ENCODE measurements at regions not wholly inside any gene's neighbourhood (a gene's known extent, or its start where the extent isn't known, plus 50 kb on each side); places are given as distances from the start of the nearest gene placed in this dataset.

GRCh38 chr11:80873310-80873999, 1432.6 kb upstream of the TENM4 start:
- H3K27me3 ChIP-seq (ENCODE audit: control insufficient read depth in 4 of 4, insufficient read depth in 4 of 4, low read length in 3 of 4) = peaks cover 0 to 2% (median 0%) of the 10 kb centered on the region in 4 donors
- H3K36me3 ChIP-seq (ENCODE audit: control insufficient read depth in 4 of 4, insufficient read depth in 3 of 4, low read depth in 1 of 4, low read length in 3 of 4) = no peaks in the 10 kb centered on the region
- TF ChIP-seq TAF1 (conservative IDR thresholded peaks at IDR 0.05) = no peak
- TF ChIP-seq FOXA1 (IDR thresholded peaks at IDR 0.05) = no peak
- TF ChIP-seq HNF4G (IDR thresholded peaks at IDR 0.05) = no peak
- TF ChIP-seq HNF4A (conservative IDR thresholded peaks at IDR 0.05) = no peak
- no peak for TF ChIP-seq RXRA (IDR thresholded peaks at IDR 0.05)
- TF ChIP-seq CTCF (IDR thresholded peaks at IDR 0.05; ENCODE audit: low read depth, low read length, missing input control) = no peak
- no peak for TF ChIP-seq JUND (IDR thresholded peaks at IDR 0.05)
- TF ChIP-seq EGR1 (IDR thresholded peaks at IDR 0.05; ENCODE audit: low read depth in 2 of 2) = no peak
- no peak for TF ChIP-seq GABPA (IDR thresholded peaks at IDR 0.05 in 1 of 2, conservative IDR thresholded peaks at IDR 0.05 in 1 of 2)
- TF ChIP-seq ATF3 (IDR thresholded peaks at IDR 0.05) = no peak
- TF ChIP-seq FOXA2 (IDR thresholded peaks at IDR 0.05) = no peak
- TF ChIP-seq YY1 (IDR thresholded peaks at IDR 0.05) = no peak
- no peak for DNase-seq (ENCODE audit: low spot score)
- H3K4me1 ChIP-seq (ENCODE audit: control insufficient read depth in 4 of 4, insufficient read depth in 4 of 4, low read length in 3 of 4) = no peaks in the 10 kb centered on the region
- no peaks in the 10 kb centered on the region for H3K9me3 ChIP-seq (ENCODE audit: control insufficient read depth in 4 of 4, low read length in 3 of 4)
- WGBS = 60% methylated on average over 6 of the region's 6 CpGs
- H3K27ac ChIP-seq (ENCODE audit: low read depth in 1 of 2, low read length in 2 of 2) = no peak overlapping the region
- no peak overlapping the region for H3K9ac ChIP-seq (ENCODE audit: low read depth in 1 of 2, low read length in 2 of 2)
- no peak overlapping the region for H3K4me3 ChIP-seq (ENCODE audit: low read depth in 1 of 3, low read length in 3 of 3)

- no peaks in the 10 kb centered on the region for H3K36me3 ChIP-seq (ENCODE audit: control insufficient read depth in 4 of 4, insufficient read depth in 3 of 4, low read depth in 1 of 4, low read length in 3 of 4)
- no peak overlapping the region for H3K4me3 ChIP-seq (ENCODE audit: low read depth in 1 of 3, low read length in 3 of 3)
- TF ChIP-seq MAX (IDR thresholded peaks at IDR 0.05) (no peak), JUND (IDR thresholded peaks at IDR 0.05) (no peak), FOXA2 (IDR thresholded peaks at IDR 0.05) (no peak), SP1 (IDR thresholded peaks at IDR 0.05) (no peak), REST (IDR thresholded peaks at IDR 0.05) (no peak), EGR1 (IDR thresholded peaks at IDR 0.05; ENCODE audit: low read depth in 2 of 2) (no peak), NR2F2 (IDR thresholded peaks at IDR 0.05) (no peak), ZBTB33 (IDR thresholded peaks at IDR 0.05) (no peak), TAF1 (conservative IDR thresholded peaks at IDR 0.05) (no peak), CTCF (IDR thresholded peaks at IDR 0.05; ENCODE audit: low read depth, low read length, missing input control) (no peak), HNF4A (conservative IDR thresholded peaks at IDR 0.05) (no peak), ATF3 (IDR thresholded peaks at IDR 0.05) (no peak), YY1 (IDR thresholded peaks at IDR 0.05) (no peak), RXRA (IDR thresholded peaks at IDR 0.05) (no peak), GABPA (IDR thresholded peaks at IDR 0.05 in 1 of 2, conservative IDR thresholded peaks at IDR 0.05 in 1 of 2) (no peak), RAD21 (IDR thresholded peaks at IDR 0.05) (no peak), FOXA1 (IDR thresholded peaks at IDR 0.05) (no peak), HNF4G (IDR thresholded peaks at IDR 0.05) (no peak)
- H3K27me3 ChIP-seq (ENCODE audit: control insufficient read depth in 4 of 4, insufficient read depth in 4 of 4, low read length in 3 of 4) = peaks cover 0 to 2% (median 0%) of the 10 kb centered on the region in 4 donors
- no peak overlapping the region for H3K27ac ChIP-seq (ENCODE audit: low read depth in 1 of 2, low read length in 2 of 2)
- no peak overlapping the region for H3K9ac ChIP-seq (ENCODE audit: low read depth in 1 of 2, low read length in 2 of 2)
- H3K9me3 ChIP-seq (ENCODE audit: control insufficient read depth in 4 of 4, low read length in 3 of 4) = no peaks in the 10 kb centered on the region
- no peaks in the 10 kb centered on the region for H3K4me1 ChIP-seq (ENCODE audit: control insufficient read depth in 4 of 4, insufficient read depth in 4 of 4, low read length in 3 of 4)
- no peak for DNase-seq (ENCODE audit: low spot score)
These were observed 1431.4 kb upstream of the TENM4 start for GRCh38 chr11:80872116-80872728.

Data from liver (tissue), 8 donors.